Hematopoietic multipotent progenitor cell (in vitro differentiated cells): ENCODE measurements at regions not wholly inside any gene's neighbourhood (a gene's known extent, or its start where the extent isn't known, plus 50 kb on each side); places are given as distances from the start of the nearest gene placed in this dataset.
"Not testable (repeated sequence)": the region's sequence is repeated elsewhere in the genome, so short reads cannot be mapped to it uniquely, and the experiment has no call there.

Source experiments
- DNase-seq, 3 donors: peaks; one replicate each; pipeline ENCODE4 v3.0.0-alpha.2; 2011 to 2015; ENCODE audit warnings: low read depth in 2 of 3, low spot score in 2 of 3

DNA sequence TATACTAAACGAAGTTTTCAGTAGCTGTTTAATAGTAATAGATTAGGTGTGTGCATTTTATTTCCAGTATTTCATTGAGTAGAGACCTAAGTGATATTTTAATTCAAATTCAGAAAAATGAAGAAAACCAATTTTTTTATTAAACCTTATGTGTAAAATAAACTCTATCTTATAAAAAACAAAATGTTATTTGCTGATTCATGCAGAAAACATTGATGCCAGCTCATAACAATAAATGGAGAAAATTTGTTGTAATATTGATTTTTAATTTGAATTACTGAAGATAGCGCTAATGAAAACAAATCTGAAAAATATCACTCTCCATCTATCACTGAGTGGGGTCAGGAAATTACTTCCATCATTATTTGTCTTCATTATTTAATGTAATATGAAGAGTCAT, 1177.8 kb upstream of the SEMA6A start:
- no peak for DNase-seq

DNA sequence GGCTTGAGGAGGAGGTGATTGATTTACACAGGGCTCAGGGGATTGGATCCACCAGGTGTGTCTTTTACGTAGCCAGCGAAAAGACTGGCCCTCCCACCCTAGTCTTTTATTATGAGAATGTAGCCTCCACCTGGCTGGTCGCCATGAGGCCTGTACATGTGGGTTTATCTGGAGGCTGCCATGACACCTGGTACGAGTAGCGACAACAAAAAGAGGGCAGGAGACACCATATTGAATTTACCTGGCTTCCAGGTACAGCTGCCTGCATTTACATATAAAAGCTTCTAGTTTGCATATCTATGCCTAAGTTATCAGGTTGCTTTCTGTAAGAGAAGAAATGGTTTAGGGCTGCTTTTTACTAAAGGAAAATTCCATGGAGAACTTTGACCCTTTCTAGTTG, 1173.7 kb upstream of the SEMA6A start:
- no peak for DNase-seq

DNA sequence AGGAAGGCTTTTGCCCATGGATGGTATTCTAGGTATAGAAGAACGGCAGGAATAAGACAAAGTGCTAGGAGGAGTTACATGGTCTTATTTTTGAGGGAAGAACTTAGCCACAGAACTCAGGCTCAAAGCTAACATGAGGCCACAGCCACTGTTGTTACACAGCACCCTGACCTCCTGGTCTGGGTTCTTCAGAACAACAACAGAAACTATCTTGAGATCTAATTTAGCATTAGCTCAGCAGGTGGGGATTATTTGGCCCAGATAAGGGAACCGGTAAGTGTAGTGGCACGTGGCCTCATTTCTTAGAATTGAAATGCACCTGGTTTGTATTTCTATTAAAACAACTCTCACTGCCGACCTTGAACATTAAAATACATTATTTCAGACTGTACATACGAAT, 1168.7 kb upstream of the SEMA6A start:
- DNase-seq, result no peak

DNA sequence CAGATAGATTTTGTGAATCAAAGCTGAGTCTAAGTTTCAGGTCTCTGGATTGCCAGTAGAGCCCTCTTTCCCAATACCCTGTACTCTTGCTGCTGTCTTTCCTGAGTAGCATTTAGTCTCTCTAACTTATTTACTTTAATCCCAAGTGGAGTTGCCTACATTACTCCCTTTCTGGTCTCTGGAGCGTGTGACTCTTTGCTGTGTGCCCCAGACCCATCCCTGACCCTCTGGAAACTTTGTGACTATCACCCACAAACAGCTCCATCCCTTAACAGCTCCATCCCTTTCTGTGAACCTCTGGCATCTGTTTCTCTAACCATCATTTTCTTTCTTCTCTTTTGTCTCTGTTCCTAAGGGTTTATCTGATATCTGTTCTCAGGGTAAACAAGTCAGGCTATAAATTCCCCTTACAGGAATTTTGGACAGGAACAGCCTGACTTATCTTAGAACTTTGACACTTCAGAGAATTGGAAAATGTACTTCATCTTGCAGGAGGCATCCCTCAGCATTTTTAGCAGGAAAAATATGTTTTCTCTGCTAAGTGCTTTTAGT, 1167.1 kb upstream of the SEMA6A start:
- DNase-seq, result no peak

DNA sequence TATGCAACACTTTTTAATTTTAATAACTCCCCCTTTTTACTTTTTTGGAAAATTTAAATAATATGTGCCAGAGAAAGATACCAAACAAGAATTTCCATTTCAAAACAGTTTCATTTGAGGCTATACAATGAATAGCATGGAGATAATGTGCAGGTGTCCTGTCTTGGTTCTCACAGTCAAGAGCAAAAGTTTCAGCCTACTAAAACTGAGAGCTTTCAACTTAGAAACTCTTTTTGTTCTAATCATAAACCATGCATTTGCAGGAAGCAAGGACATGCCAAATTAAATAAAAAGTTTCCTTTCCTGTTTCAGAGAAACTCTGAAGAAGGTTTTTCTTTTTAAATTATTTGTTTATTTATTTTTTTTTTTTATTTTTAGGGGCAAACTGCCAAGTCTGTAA, 1165.6 kb upstream of the SEMA6A start:
- DNase-seq, result no peak

DNA sequence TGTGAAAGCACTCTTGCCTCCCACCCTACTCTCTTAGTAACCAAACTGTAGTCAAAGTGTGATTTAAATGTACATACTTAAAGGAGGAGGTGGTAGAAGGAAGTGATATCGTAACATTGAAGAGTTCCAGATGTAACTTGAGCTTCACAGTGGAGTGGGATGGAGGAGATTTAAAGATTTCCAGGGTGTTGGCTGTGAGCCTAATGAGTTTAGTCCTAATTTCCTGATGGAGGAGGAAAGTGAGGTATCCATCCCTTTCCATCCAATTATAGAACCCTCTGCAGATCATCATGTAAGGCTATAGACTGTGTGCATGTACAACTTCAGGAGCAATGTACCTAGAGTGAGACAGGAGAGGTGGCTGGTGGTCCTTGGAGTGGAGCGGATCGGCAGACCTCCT, 1163.9 kb upstream of the SEMA6A start:
- no peak for DNase-seq

DNA sequence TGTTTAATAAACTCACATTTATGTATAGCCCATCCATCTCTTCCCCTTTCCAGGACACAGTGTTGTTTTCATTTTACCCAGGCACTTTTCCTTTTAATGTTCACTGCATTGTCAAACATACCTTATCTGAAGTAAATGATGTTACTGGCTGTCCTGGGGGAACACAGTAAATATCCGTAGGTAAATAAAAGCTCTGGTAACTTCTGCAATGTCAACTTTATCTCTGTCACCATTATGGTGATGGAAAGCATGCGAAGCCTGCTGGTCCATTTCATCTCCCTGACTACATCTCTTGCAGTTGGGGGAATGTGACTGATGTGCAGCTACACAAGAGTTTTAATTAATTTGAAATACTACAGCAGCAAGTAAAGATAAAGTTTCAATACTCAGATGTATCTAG, 1162.1 kb upstream of the SEMA6A start:
- no peak for DNase-seq

DNA sequence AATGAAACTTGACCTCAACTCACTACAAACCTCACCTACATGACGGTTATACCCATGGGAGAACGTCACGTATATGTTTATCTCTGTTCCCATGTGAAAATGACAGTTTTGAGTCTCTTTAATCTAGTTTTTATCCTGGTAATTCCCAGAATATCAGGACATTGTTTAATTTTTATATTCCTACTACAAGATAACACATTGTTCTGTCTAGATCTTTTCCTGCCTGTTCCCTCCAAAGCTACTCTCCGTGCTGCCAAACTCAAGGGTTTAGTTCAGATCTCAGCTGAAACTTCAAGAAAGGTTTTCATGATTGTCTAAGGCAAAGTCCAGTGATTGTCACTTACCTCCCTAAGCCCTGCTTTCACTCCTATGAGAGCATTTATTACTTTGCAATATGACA, 1159.4 kb upstream of the SEMA6A start:
- no peak for DNase-seq

DNA sequence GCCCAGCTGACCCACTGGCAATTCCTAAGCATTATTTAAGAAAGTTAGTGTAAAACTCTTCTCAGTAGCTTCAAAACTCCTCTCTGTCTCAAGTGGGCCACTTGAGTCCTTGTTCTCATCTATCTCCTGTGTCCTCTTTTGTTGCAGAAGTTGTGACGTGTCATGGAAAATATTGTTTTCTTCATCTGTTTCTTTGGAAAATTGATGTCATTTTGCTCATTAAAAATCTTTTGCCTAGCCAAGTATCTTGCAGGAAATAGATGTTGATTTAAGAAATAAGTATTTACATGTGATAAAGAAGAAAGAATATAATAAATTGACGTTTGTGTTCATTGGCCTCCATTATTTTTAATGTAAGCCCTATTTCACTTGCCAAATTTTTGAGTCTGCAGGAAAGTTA, 1158.4 kb upstream of the SEMA6A start:
- DNase-seq, result no peak

DNA sequence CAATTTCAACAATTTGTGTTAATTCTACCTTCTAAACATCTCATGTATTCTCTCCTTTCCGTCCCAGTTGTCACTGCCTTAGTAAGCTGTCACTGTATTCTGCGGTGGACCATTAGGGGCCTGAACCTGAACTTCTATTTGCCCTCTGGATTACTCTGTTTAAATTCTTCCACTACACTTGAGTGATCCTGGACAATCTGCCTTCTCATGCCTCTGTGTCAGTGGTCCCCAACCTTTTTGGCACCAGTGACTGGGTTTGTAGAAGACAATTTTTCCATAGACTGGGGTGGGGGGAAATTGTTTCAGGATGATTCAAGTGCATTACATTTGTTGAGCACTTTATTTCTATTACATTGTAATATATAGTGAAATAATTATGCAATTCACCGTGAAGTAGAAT, 1157.6 kb upstream of the SEMA6A start:
- no peak for DNase-seq

DNA sequence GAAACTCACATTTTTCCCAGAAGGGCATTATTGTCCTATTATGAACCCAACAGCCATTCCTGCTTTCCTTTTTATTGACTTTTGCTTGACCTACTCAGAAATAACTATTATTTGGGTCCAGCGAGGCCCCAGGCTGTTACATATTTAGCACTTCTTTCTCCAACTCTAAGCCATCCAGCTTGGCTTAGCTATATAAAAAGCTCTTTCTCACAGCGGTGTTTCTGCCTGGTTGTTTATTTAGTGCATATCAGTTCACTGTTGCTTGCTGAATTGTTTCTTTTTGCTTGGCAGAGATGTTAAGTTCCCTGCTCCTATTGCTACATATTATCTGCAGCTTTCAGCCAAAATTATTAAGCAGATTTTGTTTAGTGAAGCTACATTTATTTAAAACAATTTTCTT, 1156.8 kb upstream of the SEMA6A start:
- DNase-seq, result no peak

DNA sequence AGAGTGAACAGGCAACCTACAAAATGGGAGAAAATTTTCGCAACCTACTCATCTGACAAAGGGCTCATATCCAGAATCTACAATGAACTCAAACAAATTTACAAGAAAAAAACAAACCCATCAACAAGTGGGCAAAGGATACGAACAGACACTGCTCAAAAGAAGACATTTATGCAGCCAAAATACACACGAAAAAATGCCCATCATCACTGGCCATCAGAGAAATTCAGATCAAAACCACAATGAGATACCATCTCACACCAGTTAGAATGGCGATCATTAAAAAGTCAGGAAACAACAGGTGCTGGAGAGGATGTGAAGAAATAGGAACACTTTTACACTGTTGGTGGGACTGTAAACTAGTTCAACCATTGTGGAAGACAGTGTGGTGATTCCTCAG, 1146.2 kb upstream of the SEMA6A start:
- not testable (repeated sequence) for DNase-seq

DNA sequence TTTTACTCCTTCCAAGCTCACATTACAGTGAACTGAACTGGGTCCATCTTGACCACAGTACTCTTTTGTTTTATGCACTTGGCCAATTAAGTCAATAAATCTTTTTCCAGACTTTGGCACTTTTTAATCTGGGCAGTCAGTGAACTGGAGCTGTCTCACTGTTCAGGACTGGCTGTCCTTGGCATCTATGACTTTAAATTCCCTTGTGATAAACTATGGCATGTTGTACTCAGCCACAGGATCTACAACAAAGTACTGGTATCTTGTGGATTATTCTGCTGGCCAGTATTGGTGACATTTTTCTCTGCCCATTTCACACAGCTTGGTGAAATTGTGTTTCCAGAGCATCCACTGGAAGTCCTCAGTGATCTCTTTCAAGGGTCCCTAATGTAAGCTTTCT, 1144.8 kb upstream of the SEMA6A start:
- no peak for DNase-seq

DNA sequence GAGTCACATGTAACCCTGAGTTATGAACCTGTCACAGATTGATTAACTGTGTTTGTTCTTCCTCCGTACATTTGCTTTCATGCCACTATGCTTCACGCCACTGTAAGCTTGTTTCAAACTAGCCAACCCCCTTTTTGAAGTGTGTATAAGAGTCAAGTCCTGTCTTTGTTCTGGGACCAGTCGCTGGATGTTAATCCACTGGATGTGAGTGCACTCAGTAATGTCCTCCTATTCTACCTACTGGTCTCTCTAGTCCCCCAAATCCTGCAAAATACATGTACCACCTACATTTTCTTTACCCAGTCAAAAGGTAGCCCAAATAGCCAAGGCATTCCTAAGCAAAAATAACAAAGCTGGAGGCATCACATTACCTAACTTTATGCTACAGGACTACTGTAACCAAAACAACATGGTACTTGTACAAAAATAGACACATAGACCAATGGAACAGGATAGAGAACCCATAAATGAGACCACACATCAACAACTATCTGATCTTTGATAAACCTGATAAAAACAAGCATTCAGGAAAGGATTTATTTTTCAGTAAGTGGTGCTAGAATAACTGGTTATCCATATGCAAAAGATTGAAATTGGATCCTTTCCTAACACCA, 1139.1 kb upstream of the SEMA6A start:
- DNase-seq, result peak in 2 of 3 donors; percentile 21 to 41

DNA sequence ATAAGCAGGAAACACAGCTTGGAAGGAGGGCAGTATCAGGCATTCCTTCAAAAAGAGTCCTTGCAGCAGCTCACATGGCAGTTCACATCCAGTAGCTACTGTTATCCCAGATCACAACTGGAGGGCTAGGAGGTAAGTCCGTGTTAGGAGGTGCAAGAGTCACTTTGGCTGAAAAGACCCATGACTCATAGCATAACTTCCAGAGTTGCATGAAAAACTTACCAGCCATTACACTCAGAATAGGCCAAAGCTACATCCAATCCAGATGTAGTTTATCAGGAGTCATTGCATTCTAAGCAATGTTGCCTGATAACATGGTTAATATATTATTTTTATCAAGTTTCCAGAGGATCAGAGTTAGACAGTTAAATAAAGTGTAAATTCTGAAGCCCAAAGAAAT, 1126.4 kb upstream of the SEMA6A start:
- no peak for DNase-seq

DNA sequence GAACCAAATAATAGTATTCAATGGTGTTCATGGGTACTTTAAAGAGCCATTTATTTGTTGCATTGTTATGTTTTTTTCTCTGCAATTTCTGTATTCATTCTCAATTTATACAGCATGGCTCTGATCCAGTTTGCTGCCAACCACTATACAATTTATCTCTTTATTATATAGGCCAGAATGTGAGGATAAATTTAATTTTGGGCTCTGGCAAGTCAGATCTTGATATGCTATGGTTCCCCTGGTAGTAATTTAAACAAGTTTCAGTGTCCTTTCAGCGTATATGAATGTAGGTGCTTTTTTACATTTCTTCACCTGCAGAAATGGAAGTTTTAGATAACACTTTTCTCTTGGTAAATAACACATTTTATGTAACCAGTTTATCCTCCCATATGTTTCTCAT, 1118.0 kb upstream of the SEMA6A start:
- DNase-seq, result no peak

DNA sequence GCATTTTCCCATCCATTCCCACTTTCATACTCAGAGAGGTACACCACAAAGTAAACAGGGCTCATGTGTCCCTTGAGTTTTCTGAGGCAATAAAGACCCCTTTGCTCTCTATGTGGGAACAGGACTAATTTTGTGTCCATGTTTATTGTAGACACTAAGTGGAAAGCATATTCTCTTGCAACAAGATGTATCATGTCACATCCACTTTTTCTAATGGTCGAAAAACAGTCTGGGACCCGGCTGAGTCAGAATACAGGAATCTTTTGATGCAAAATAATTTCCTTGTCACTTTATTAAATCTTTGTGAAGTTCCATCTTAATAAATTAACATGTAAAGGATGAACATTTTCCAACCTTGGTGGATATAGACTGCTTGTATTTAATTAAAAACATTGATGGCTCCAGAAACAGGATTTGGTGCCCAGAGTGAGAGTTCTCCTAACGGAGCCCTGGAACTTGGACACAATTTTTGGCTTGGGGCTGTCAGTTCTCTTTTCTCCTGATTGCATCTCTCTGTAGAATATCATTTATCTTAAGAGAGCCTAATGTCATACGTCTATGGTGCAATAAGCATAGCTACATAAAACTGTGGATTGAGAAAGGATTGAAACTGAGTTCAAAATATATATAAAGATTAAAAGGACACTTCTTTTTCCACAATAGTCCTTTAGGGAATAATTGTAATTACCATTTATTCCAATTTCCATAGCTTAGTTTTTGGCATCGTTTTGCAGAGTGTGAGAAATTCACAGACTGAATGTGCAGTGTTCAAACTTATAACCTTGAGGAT, 1116.7 kb upstream of the SEMA6A start:
- no peak for DNase-seq

DNA sequence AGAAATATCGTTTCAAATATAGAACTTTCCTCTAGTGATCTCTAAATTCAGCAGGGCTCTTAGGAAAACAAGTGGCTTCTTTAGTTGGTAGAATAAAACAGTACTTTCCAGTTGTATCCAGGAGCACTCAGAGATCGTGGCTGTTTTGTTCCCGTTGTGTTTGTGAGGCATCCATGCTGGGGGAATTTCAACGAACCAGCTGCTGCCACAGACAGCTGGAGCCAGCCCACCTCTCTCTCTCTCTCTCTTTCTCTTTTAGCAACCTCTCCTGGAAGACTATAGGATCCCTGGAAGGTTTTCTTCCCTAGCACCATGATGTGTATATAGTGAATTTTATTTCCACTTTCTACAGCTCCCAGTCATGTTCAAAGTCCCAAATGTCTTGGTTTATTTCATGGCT, 1116.0 kb upstream of the SEMA6A start:
- DNase-seq, result no peak

DNA sequence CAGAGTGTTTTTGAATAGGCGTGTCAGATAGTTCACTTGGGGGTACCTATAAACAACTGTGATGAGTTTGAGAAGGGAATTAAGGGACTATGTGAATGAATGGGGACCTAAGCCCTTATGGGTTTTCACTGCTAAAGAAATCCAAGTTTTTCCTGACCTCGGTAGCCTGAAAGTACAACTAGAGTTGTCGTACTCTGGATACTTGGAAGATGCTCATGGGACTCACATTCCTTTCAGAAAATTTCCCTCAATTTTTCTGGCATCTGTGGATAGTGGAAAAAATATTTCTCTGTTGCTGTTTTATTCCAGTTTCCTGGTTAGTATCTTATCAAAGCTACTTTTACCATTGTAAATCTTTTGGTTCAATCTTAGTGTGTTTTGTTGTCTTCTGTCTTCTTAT, 1112.3 kb upstream of the SEMA6A start:
- no peak for DNase-seq

DNA sequence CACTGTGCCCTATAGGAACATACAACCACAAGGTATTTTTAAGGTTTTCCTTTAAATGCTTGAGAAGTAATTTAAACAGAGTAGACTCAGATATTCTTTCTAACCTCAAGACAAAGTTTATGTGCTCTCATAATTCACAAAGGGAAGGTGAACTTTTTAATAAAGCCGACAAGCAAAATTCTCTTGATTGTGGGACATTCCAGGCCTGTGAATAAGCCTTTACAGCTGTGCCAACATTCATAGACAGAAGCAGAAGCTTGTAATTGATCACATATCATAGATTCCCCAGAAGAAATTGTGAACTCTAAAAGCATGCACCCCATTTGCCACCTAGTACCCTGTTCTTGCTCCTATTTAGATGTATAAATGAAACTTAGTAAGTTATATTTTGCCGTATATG, 1107.8 kb upstream of the SEMA6A start:
- no peak for DNase-seq

DNA sequence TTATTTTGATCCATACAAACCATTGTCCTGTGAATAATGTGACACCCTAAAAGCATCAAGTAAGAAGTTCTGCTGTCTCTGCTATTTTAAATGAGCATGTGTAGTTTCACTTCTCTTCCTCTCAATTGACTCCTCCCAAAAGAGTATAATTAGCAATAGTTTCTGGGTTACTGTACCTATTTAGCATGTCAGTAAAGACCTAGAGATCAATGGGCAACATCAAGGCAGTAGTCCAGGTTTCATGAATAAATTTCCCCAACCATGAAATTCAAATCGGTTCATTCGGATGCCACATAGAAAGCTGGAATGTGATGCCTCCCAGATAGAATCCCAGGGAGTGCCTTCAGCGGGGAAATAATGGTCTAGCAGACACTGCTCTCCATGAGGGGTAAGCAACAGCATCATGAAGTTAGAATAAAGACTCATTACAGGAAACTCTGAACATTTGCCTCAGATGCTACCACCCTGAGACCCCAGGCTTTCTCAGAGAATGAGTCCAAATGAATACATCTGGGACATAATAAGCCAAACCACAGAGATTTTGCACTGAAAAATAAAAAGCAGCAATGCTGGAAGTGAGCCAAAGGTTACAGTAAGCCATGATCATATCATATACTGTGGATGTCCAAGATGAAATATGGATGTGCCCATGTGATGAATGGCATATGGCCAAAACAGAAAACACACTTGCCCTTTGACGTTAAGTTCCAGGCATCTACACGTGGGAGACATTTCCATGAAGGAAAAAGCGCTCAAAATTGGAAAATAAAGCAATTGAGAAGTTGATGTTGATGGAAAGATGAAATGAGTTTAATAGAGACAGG, 1107.0 kb upstream of the SEMA6A start:
- DNase-seq, result no peak

DNA sequence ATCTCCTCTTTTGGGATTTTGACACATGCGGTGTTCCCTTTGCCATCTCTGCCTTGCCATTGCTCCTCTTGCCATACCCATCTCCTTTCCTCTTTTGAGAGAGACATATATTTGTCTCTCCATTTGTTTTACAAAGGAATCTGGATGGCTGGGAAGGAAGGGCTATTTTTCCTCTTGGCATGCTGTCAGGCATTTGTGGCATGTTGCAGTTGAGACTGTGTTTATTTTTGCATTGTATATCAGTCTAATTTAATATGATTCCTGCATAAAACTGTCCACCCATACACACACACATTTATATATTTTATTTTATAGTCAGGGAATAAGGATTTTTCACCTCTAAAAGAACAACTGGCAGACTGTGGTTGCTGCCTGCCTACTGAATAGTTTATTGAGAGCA, 1105.8 kb upstream of the SEMA6A start:
- DNase-seq, result no peak
